ENCODE measurements at regions not wholly inside any gene's neighbourhood (a gene's known extent, or its start where the extent isn't known, plus 50 kb on each side); places are given as distances from the start of the nearest gene placed in this dataset.

GRCh38 chr12:63400718-63401117 is 249.7 kb upstream of the AVPR1A start:
- intact Hi-C loops (cut with micrococcal nuclease) = no loop called here

GRCh38 chr12:63400318-63400717 is 249.3 kb upstream of the AVPR1A start:
- TF ChIP-seq CTCF (IDR thresholded peaks at IDR 0.05) = no peak
- peaks cover 6 to 22% of the 10 kb centered on the region in 2 donors for H3K9me3 ChIP-seq (replicated peaks in 1 of 2; ENCODE audit: control insufficient read depth in 1 of 2, insufficient read depth in 1 of 2, low read length in 2 of 2)
- no peaks in the 10 kb centered on the region for H3K36me3 ChIP-seq (replicated peaks in 1 of 2; ENCODE audit: control insufficient read depth in 1 of 2, insufficient read depth in 2 of 2, low read length in 2 of 2)
- Mint-ChIP-seq H3K27ac (no peak overlapping the region), H3K9me3 (peaks cover 2 to 16% (median 10%) of the 10 kb centered on the region in 7 donors), H3K4me1 (no peaks in the 10 kb centered on the region), H3K4me3 (no peak overlapping the region), H3K27me3 (ENCODE audit: low read depth in 3 of 3) (peaks cover 0 to 1% (median 0%) of the 10 kb centered on the region in 3 donors), H3K36me3 (no peaks in the 10 kb centered on the region)
- no peak overlapping the region for H3K9ac ChIP-seq (ENCODE audit: insufficient read depth, low read length, poor library complexity, severe bottlenecking)
- no peaks in the 10 kb centered on the region for H3K4me1 ChIP-seq (ENCODE audit: control insufficient read depth in 1 of 2, insufficient read depth in 2 of 2, low read length in 2 of 2)
- no peak overlapping the region for H3K27ac ChIP-seq (ENCODE audit: low read depth in 1 of 2, low read length in 2 of 2)
- H3K27me3 ChIP-seq (ENCODE audit: control insufficient read depth in 2 of 2, insufficient read depth in 2 of 2, low read length in 2 of 2) = no peaks in the 10 kb centered on the region
- DNase-seq = no peak
- no peaks in the 10 kb centered on the region for H3K79me2 ChIP-seq (ENCODE audit: insufficient read depth, low read length)
- intact Hi-C loops (cut with micrococcal nuclease) = no loop called here
- no peaks in the 10 kb centered on the region for H4K20me1 ChIP-seq (ENCODE audit: insufficient read depth, low read length)
- no peak overlapping the region for H3K4me3 ChIP-seq (replicated peaks in 1 of 3; ENCODE audit: low read depth in 2 of 3, low read length in 3 of 3)
- H3K4me2 ChIP-seq (replicated peaks; ENCODE audit: extremely low read depth, low read length, poor library complexity, severe bottlenecking) = no peak overlapping the region
- no peak overlapping the region for H2AFZ ChIP-seq (ENCODE audit: insufficient read depth, low read depth, low read length, poor library complexity, severe bottlenecking)
- WGBS (ENCODE audit: insufficient coverage) = 100% methylated on average over 2 of the region's 2 CpGs

More at GRCh38 chr12:63400718-63401117, 249.7 kb upstream of the AVPR1A start:
- H3K9ac ChIP-seq (ENCODE audit: insufficient read depth, low read length, poor library complexity, severe bottlenecking) = no peak overlapping the region
- Mint-ChIP-seq H3K9me3 (peaks cover 4 to 16% (median 11%) of the 10 kb centered on the region in 7 donors), H3K27me3 (ENCODE audit: low read depth in 3 of 3) (peaks cover 0 to 1% (median 0%) of the 10 kb centered on the region in 3 donors), H3K27ac (no peak overlapping the region), H3K36me3 (no peaks in the 10 kb centered on the region), H3K4me1 (no peaks in the 10 kb centered on the region), H3K4me3 (no peak overlapping the region)
- H2AFZ ChIP-seq (ENCODE audit: insufficient read depth, low read depth, low read length, poor library complexity, severe bottlenecking) = no peak overlapping the region
- H4K20me1 ChIP-seq (ENCODE audit: insufficient read depth, low read length) = no peaks in the 10 kb centered on the region
- no peaks in the 10 kb centered on the region for H3K4me1 ChIP-seq (ENCODE audit: control insufficient read depth in 1 of 2, insufficient read depth in 2 of 2, low read length in 2 of 2)
- H3K4me3 ChIP-seq (replicated peaks in 1 of 3; ENCODE audit: low read depth in 2 of 3, low read length in 3 of 3) = no peak overlapping the region
- no peak for TF ChIP-seq CTCF (IDR thresholded peaks at IDR 0.05)
- H3K27me3 ChIP-seq (ENCODE audit: control insufficient read depth in 2 of 2, insufficient read depth in 2 of 2, low read length in 2 of 2) = no peaks in the 10 kb centered on the region
- no peak for DNase-seq
- no peaks in the 10 kb centered on the region for H3K36me3 ChIP-seq (replicated peaks in 1 of 2; ENCODE audit: control insufficient read depth in 1 of 2, insufficient read depth in 2 of 2, low read length in 2 of 2)
- WGBS (ENCODE audit: insufficient coverage) = 87% methylated on average over 2 of the region's 3 CpGs
- no peak overlapping the region for H3K27ac ChIP-seq (ENCODE audit: low read depth in 1 of 2, low read length in 2 of 2)
- no peaks in the 10 kb centered on the region for H3K79me2 ChIP-seq (ENCODE audit: insufficient read depth, low read length)
- peaks cover 6 to 22% of the 10 kb centered on the region in 2 donors for H3K9me3 ChIP-seq (replicated peaks in 1 of 2; ENCODE audit: control insufficient read depth in 1 of 2, insufficient read depth in 1 of 2, low read length in 2 of 2)
- H3K4me2 ChIP-seq (replicated peaks; ENCODE audit: extremely low read depth, low read length, poor library complexity, severe bottlenecking) = no peak overlapping the region
